HCT116 (cell line): ENCODE measurements at regions not wholly inside any gene's neighbourhood (a gene's known extent, or its start where the extent isn't known, plus 50 kb on each side); places are given as distances from the start of the nearest gene placed in this dataset.
"Not testable (repeated sequence)": the region's sequence is repeated elsewhere in the genome, so short reads cannot be mapped to it uniquely, and the experiment has no call there.

Experiments
- ATAC-seq: fragments of 200-7000 bp; cut with Tn5 transposase; 2 replicates; pipeline ENCODE4 v1.9.1; 2020; ENCODE audit warnings: mild to moderate bottlenecking, moderate library complexity
- BruUV-seq: library from RNA; stranded (reverse); fragments of 400-500 nt; replicated peaks from 2 replicates; lab custom pipeline; 2021; lab: Mats Ljungman, UMichigan
- CTCF ChIA-PET: fragments of 300-600 bp; sonication (Branson Sonifier 250); formaldehyde crosslinking; loops from one replicate; lab custom pipeline; 2021; ENCODE audit warnings: antibody characterized with exemption; lab: Charles Lee
- POLR2A ChIA-PET: fragments of 300-600, 350-600 bp; sonication (Branson Sonifier 250); formaldehyde crosslinking; loops from one replicate; lab custom pipeline; 2021; ENCODE audit warnings: antibody characterized with exemption; lab: Charles Lee
- RAD21 ChIA-PET, 2 experiments: fragments of 300-600 bp; sonication (Branson Sonifier 250); formaldehyde crosslinking; loops; one replicate each; lab custom pipeline; 2023; ENCODE audit warnings: low total read pairs in 2 of 2; ENCODE audit not compliant: uncharacterized antibody in 2 of 2, unreplicated experiment in 2 of 2, low non-redundant PET in 1 of 2; lab: Charles Lee
- DNase-seq: peaks from one replicate; pipeline ENCODE4 v3.0.0-alpha.2; 2010; ENCODE audit warnings: low read depth, low spot score
- H2AFZ ChIP-seq: fragments of 200-600 bp; shearing (Covaris generic), sonication (generic); 2 replicates; pipeline ENCODE4 v1.6.1; 2017; ENCODE audit warnings: low read depth, mixed run types, mixed read lengths, antibody characterized with exemption, low read length; ENCODE audit not compliant: poor library complexity, severe bottlenecking
- H3K27ac ChIP-seq: 2 replicates; pipeline ENCODE4 v1.5.1; 2012; ENCODE audit warnings: low read depth, low read length
- H3K27me3 ChIP-seq: fragments of 200-600 bp; sonication (generic); 2 replicates; pipeline ENCODE4 v1.6.1; 2016; ENCODE audit warnings: mixed run types, low read length, mixed read lengths; ENCODE audit not compliant: insufficient read depth
- H3K36me3 ChIP-seq, 2 experiments: fragments of 200-500 bp in 1 of 2; fragments of 200-600 bp in 1 of 2; sonication (Bioruptor generic) in 1 of 2; sonication (generic) in 1 of 2; 2 replicates each; pipeline versions ENCODE4 v1.5.1 to v1.6.1; 2014 to 2016; ENCODE audit warnings: low read length in 2 of 2, inconsistent platforms in 1 of 2, mixed read lengths in 1 of 2, mixed run types in 1 of 2; ENCODE audit not compliant: insufficient read depth in 2 of 2, control insufficient read depth in 1 of 2
- H3K4me1 ChIP-seq, 2 experiments: fragments of 200-600 bp in 1 of 2; sonication (generic) in 1 of 2; 2 replicates each; pipeline versions ENCODE4 v1.5.1 to v1.6.1; 2012 to 2017; ENCODE audit warnings: low read length in 2 of 2, inconsistent platforms in 1 of 2, mild to moderate bottlenecking in 1 of 2, mixed read lengths in 1 of 2, mixed run types in 1 of 2, moderate library complexity in 1 of 2; ENCODE audit not compliant: insufficient read depth in 2 of 2, control insufficient read depth in 1 of 2
- H3K4me2 ChIP-seq: fragments of 200-600 bp; sonication (generic); 2 replicates; pipeline ENCODE4 v1.6.1; 2017; ENCODE audit warnings: mixed run types, low read length, mixed read lengths
- H3K4me3 ChIP-seq, 2 experiments: fragments of 200-600 bp in 1 of 2; sonication (generic) in 1 of 2; replicated peaks in 1 of 2; 2 replicates each; pipeline ENCODE4 v1.5.1; 2011 to 2016; ENCODE audit warnings: low read length in 2 of 2, control low read depth in 1 of 2, low read depth in 1 of 2, mild to moderate bottlenecking in 1 of 2, mixed read lengths in 1 of 2, mixed run types in 1 of 2
- H3K79me2 ChIP-seq: fragments of 200-600 bp; sonication (generic); 2 replicates; pipeline ENCODE4 v1.6.1; 2017; ENCODE audit warnings: mild to moderate bottlenecking, mixed run types, low read length, moderate library complexity, mixed read lengths; ENCODE audit not compliant: insufficient read depth
- H3K9ac ChIP-seq: fragments of 200-600 bp; sonication (generic); 2 replicates; pipeline ENCODE4 v1.6.1; 2016; ENCODE audit warnings: low read length, mixed read lengths
- H3K9me2 ChIP-seq: fragments of 200-600 bp; sonication (generic), shearing (Covaris generic); 2 replicates; pipeline ENCODE4 v1.6.1; 2017; ENCODE audit warnings: mixed run types, mild to moderate bottlenecking, moderate library complexity; ENCODE audit not compliant: insufficient read depth
- H3K9me3 ChIP-seq, 2 experiments: fragments of 200-500 bp in 1 of 2; fragments of 200-600 bp in 1 of 2; sonication (Bioruptor generic) in 1 of 2; sonication (generic) in 1 of 2; 2 replicates each; pipeline ENCODE4 v1.6.1; 2014 to 2017; ENCODE audit warnings: low read length in 2 of 2, mixed read lengths in 2 of 2, inconsistent platforms in 1 of 2, low read depth in 1 of 2, mild to moderate bottlenecking in 1 of 2, mixed run types in 1 of 2, moderate library complexity in 1 of 2; ENCODE audit not compliant: control insufficient read depth in 1 of 2, insufficient read depth in 1 of 2
- H4K20me1 ChIP-seq: fragments of 200-600 bp; sonication (generic), shearing (Covaris generic); 2 replicates; pipeline ENCODE4 v1.6.1; 2017; ENCODE audit warnings: mixed run types, mild to moderate bottlenecking, moderate library complexity; ENCODE audit not compliant: insufficient read depth
- CBX3 ChIP-seq: IDR thresholded peaks from 2 replicates; pipeline ENCODE4 v1.6.1; 2012; ENCODE audit warnings: low read depth
- EGR1 ChIP-seq: IDR thresholded peaks from 2 replicates; pipeline ENCODE4 v1.6.1; 2012; ENCODE audit warnings: low read depth
- ELF1 ChIP-seq: IDR thresholded peaks from 2 replicates; pipeline ENCODE4 v1.6.1; 2012; ENCODE audit warnings: low read depth, borderline replicate concordance
- EZH2phosphoT487 ChIP-seq: fragments of 200-600 bp; IDR thresholded peaks from 2 replicates; pipeline ENCODE4 v1.6.1; 2018; ENCODE audit warnings: antibody characterized with exemption, borderline replicate concordance
- FOSL1 ChIP-seq: IDR thresholded peaks from 2 replicates; pipeline ENCODE4 v1.6.1; 2012; ENCODE audit warnings: low read depth
- POLR2A ChIP-seq: IDR thresholded peaks from 2 replicates; pipeline ENCODE4 v1.7.0; 2011; ENCODE audit warnings: borderline replicate concordance; ENCODE audit not compliant: insufficient read depth, insufficient read length; ENCODE audit errors: extremely low read depth
- POLR2AphosphoS5 ChIP-seq: IDR thresholded peaks from 2 replicates; pipeline ENCODE4 v1.6.1; 2011; ENCODE audit warnings: mild to moderate bottlenecking, low read depth, low read length, moderate library complexity
- RAD21 ChIP-seq: IDR thresholded peaks from 2 replicates; pipeline ENCODE4 v1.6.1; 2012; ENCODE audit warnings: low read depth, mild to moderate bottlenecking
- REST ChIP-seq: IDR thresholded peaks from 2 replicates; pipeline ENCODE4 v1.6.1; 2012; ENCODE audit warnings: low read depth
- SIN3A ChIP-seq: IDR thresholded peaks from 2 replicates; pipeline ENCODE4 v1.6.1; 2012; ENCODE audit warnings: low read depth
- SP1 ChIP-seq: IDR thresholded peaks from 2 replicates; pipeline ENCODE4 v1.6.1; 2012; ENCODE audit warnings: low read depth
- SRF ChIP-seq: IDR thresholded peaks from 2 replicates; pipeline ENCODE4 v1.6.1; 2012; ENCODE audit warnings: low read depth
- TCF7L2 ChIP-seq: IDR thresholded peaks from 2 replicates; pipeline ENCODE4 v1.7.0; 2011; ENCODE audit warnings: borderline replicate concordance, inconsistent platforms; ENCODE audit not compliant: insufficient read depth, insufficient read length; ENCODE audit errors: extremely low read depth
- ZFX ChIP-seq: fragments of 450-650 bp; IDR thresholded peaks from 2 replicates; pipeline ENCODE4 v1.6.1; 2017
- intact Hi-C: fragments of 100-400 bp; cut with micrococcal nuclease; formaldehyde crosslinking; loops from 2 replicates; pipeline ENCODE4 v1.10.0; 2022
- TF ChIP-seq, protein P1 (sequence below): IDR thresholded peaks from 2 replicates; pipeline ENCODE4 v1.6.1; 2012
- TF ChIP-seq, protein P2 (sequence below), 3 experiments: fragments of 200-600 bp in 1 of 3; sonication (generic) in 1 of 3; IDR thresholded peaks in 2 of 3; conservative IDR thresholded peaks in 1 of 3; 2 replicates each; pipeline ENCODE4 v1.5.1; 2012 to 2017; ENCODE audit warnings: low read depth in 2 of 3, low read length in 2 of 3, antibody characterized with exemption in 1 of 3, borderline replicate concordance in 1 of 3, control low read depth in 1 of 3, mild to moderate bottlenecking in 1 of 3, mixed read lengths in 1 of 3, mixed run types in 1 of 3, moderate library complexity in 1 of 3; ENCODE audit not compliant: insufficient read depth in 1 of 3

DNA sequence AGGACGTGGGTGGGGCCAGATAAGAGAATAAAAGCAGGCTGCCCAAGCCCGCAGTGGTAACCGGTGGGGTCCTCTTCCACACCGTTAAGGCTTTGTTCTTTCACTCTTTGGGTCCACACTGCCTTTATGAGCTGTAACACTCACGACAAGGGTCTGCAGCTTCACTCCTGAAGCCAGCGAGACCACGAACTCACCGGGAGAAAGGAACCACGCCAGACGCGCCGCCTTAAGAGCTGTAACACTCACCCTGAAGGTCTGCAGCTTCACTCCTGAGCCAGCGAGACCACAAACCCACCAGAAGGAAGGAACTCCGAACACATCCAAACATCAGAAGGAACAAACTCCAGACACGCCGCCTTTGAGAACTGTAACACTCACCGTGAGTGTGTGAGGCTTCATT, 203.9 kb upstream of the HNRNPA3 start:
- DNase-seq, intact Hi-C loops, H3K27ac ChIP-seq, H3K9me2 ChIP-seq, H3K4me3 ChIP-seq, BruUV-seq, RAD21 ChIA-PET, POLR2A ChIA-PET, H3K27me3 ChIP-seq, H3K36me3 ChIP-seq, H3K4me2 ChIP-seq, H4K20me1 ChIP-seq, H3K4me1 ChIP-seq, H3K9ac ChIP-seq, H3K79me2 ChIP-seq, H2AFZ ChIP-seq, CTCF ChIA-PET, H3K9me3 ChIP-seq, ATAC-seq: not testable (repeated sequence)

- no peak for TF ChIP-seq CBX3
- TF ChIP-seq, protein P1, sequence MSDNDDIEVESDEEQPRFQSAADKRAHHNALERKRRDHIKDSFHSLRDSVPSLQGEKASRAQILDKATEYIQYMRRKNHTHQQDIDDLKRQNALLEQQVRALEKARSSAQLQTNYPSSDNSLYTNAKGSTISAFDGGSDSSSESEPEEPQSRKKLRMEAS = no peak
- TF ChIP-seq REST = no peak
- no peak for TF ChIP-seq SIN3A
- TF ChIP-seq ZFX = no peak
- no peak for TF ChIP-seq SRF
- TF ChIP-seq SP1 = no peak
- no peak for TF ChIP-seq FOSL1
- no peak for TF ChIP-seq ELF1
- no peak for TF ChIP-seq POLR2A
- TF ChIP-seq RAD21 = no peak
- TF ChIP-seq POLR2AphosphoS5 = no peak
- TF ChIP-seq, protein P2, sequence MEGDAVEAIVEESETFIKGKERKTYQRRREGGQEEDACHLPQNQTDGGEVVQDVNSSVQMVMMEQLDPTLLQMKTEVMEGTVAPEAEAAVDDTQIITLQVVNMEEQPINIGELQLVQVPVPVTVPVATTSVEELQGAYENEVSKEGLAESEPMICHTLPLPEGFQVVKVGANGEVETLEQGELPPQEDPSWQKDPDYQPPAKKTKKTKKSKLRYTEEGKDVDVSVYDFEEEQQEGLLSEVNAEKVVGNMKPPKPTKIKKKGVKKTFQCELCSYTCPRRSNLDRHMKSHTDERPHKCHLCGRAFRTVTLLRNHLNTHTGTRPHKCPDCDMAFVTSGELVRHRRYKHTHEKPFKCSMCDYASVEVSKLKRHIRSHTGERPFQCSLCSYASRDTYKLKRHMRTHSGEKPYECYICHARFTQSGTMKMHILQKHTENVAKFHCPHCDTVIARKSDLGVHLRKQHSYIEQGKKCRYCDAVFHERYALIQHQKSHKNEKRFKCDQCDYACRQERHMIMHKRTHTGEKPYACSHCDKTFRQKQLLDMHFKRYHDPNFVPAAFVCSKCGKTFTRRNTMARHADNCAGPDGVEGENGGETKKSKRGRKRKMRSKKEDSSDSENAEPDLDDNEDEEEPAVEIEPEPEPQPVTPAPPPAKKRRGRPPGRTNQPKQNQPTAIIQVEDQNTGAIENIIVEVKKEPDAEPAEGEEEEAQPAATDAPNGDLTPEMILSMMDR (IDR thresholded peaks at IDR 0.05 in 2 of 3, conservative IDR thresholded peaks at IDR 0.05 in 1 of 3; ENCODE audit: borderline replicate concordance in 1 of 3, insufficient read depth in 1 of 3, low read depth in 2 of 3, low read length in 2 of 3) = no peak
- no peak for TF ChIP-seq EGR1
- TF ChIP-seq TCF7L2 = no peak
- no peak for TF ChIP-seq EZH2phosphoT487
- no TSS peak for BruUV-seq
- Histone ChIP-seq H3K27ac (no peak overlapping the region), H4K20me1 (no peaks in the 10 kb centered on the region), H3K9me2 (no peaks in the 10 kb centered on the region), H2AFZ (no peak overlapping the region), H3K36me3 (no peaks in the 10 kb centered on the region), H3K9me3 (no peaks in the 10 kb centered on the region), H3K4me2 (no peak overlapping the region), H3K4me3 (no peak overlapping the region), H3K4me1 (no peaks in the 10 kb centered on the region), H3K9ac (no peak overlapping the region), H3K27me3 (no peaks in the 10 kb centered on the region), H3K79me2 (no peaks in the 10 kb centered on the region)
- RAD21 ChIA-PET = no interaction called here
- POLR2A ChIA-PET = no interaction called here
- DNase-seq (no peak), ATAC-seq (no peak)
- intact Hi-C loops = no loop called here
- CTCF ChIA-PET = no interaction called here
Observed at GRCh38 chr2:177010146-177010545, 202.4 kb upstream of the HNRNPA3 start.
